Prostate gland (tissue), 2 donors: ENCODE measurements at regions not wholly inside any gene's neighbourhood (a gene's known extent, or its start where the extent isn't known, plus 50 kb on each side); places are given as distances from the start of the nearest gene placed in this dataset.

Experiments
- DNase-seq: peaks from one replicate; pipeline ENCODE4 v3.0.0-alpha.2; 2019; ENCODE audit warnings: low spot score
- H3K27ac ChIP-seq, 2 donors: fragments of 200-600 bp; sonication (generic); 2 replicates each; pipeline ENCODE4 v1.5.1; 2017 to 2019
- H3K27me3 ChIP-seq: fragments of 200-600 bp; sonication (generic); replicated peaks from 2 replicates; pipeline ENCODE4 v1.5.1; 2019; ENCODE audit not compliant: insufficient read depth
- H3K36me3 ChIP-seq, 2 donors: fragments of 200-600 bp; sonication (generic); 1 replicate in 1 of 2; 2 replicates in 1 of 2; pipeline versions ENCODE4 v1.5.1 to v1.8.1; 2017 to 2019
- H3K4me1 ChIP-seq: fragments of 200-600 bp; sonication (generic); replicated peaks from 2 replicates; pipeline ENCODE4 v1.5.1; 2019
- H3K4me3 ChIP-seq, 2 donors: fragments of 200-600 bp; sonication (generic); 2 replicates each; pipeline ENCODE4 v1.5.1; 2017 to 2019
- H3K9me3 ChIP-seq: fragments of 200-600 bp; sonication (generic); 2 replicates; pipeline ENCODE4 v1.5.1; 2017
- POLR2A ChIP-seq: fragments of 450-650 bp; IDR thresholded peaks from one replicate; pipeline ENCODE4 v1.6.1; 2016; ENCODE audit warnings: antibody characterized with exemption, mild to moderate bottlenecking
- POLR2AphosphoS5 ChIP-seq: sonication (generic); formaldehyde crosslinking; IDR thresholded peaks from one replicate; pipeline ENCODE4 v1.6.1; 2017; ENCODE audit warnings: antibody characterized with exemption
- WGBS: methylation state at CpG from one replicate; pipeline ENCODE4 v1.1.5; 2018; 5-methylcytosine and 5-hydroxymethylcytosine counted together
- intact Hi-C: fragments of 100-400 bp; cut with DNase I; formaldehyde crosslinking; loops from one replicate; pipeline ENCODE4 v1.14.2; 2022
- TF ChIP-seq, protein P1 (sequence below), 4 experiments: fragments of 200-600 bp in 2 of 4; fragments of 450-650 bp in 2 of 4; sonication (generic) in 2 of 4; IDR thresholded peaks; 1 replicate in 3 of 4; 2 replicates in 1 of 4; pipeline ENCODE4 v1.5.1; 2016 to 2019; ENCODE audit warnings: antibody characterized with exemption in 4 of 4, mild to moderate bottlenecking in 2 of 4, moderate library complexity in 2 of 4

DNA sequence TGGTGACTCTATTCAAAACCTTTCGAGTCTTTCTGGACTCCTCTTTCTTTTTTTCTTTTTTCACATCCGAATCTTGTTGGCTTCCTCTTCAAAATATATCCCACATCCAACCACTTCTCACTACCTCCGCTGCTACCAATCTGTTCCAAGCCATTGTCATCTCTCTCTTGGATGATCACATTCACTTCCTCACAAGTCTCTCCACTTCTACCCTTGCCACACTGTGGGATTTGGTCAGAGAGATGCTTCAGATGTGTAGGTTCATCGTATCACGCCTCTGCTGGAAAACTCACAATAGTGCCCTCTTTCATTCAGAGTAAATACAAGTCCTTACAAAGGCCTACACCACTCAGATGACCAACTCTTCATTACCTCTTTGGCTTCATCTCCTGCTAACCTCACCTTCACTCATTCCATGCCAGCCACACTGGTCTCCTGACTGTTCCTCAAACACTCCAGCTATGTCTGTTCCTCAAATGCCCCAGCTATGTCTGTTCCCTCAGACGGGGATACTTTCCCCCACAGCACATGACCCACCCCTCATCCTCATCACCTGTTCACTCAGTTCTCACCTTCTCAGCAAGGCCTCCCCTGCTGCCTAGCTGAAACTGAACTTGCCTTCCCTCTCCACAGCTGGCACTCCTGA, 67.2 kb upstream of the PELI1 start:
- H3K4me3 ChIP-seq: no peak overlapping the region
- no peaks in the 10 kb centered on the region for H3K4me1 ChIP-seq
- H3K27me3 ChIP-seq: no peaks in the 10 kb centered on the region
- H3K27ac ChIP-seq: no peak overlapping the region
- intact Hi-C loops: no loop called here
- 68% methylated on average over 6 of the region's 6 CpGs for whole genome bisulfite sequencing
- no peak for DNase-seq
- no peak for TF ChIP-seq POLR2AphosphoS5
- TF ChIP-seq, protein P1, sequence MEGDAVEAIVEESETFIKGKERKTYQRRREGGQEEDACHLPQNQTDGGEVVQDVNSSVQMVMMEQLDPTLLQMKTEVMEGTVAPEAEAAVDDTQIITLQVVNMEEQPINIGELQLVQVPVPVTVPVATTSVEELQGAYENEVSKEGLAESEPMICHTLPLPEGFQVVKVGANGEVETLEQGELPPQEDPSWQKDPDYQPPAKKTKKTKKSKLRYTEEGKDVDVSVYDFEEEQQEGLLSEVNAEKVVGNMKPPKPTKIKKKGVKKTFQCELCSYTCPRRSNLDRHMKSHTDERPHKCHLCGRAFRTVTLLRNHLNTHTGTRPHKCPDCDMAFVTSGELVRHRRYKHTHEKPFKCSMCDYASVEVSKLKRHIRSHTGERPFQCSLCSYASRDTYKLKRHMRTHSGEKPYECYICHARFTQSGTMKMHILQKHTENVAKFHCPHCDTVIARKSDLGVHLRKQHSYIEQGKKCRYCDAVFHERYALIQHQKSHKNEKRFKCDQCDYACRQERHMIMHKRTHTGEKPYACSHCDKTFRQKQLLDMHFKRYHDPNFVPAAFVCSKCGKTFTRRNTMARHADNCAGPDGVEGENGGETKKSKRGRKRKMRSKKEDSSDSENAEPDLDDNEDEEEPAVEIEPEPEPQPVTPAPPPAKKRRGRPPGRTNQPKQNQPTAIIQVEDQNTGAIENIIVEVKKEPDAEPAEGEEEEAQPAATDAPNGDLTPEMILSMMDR (IDR thresholded peaks at IDR 0.05): no peak
- TF ChIP-seq POLR2A: no peak
- no peaks in the 10 kb centered on the region for H3K36me3 ChIP-seq
- H3K9me3 ChIP-seq: no peaks in the 10 kb centered on the region

DNA sequence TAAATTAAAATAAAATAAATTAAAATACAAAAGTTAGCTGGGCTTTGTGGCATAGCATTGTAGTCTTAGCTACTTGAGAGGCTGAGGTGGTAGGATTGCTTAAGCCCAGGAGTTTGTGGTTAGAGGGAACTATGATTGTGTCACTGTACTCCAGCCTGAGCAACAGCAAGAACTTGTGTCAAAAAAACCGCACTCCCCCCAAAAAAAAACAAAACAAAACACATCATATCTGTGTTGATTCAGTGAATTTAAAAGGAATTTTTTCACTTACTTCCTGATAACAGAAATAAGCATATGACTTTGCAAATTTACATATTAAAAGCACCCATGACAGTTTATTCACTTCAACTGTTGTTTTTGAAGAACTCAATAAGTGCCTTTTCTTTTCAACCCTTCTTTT, 68.1 kb upstream of the PELI1 start:
- WGBS: 74% methylated on average over 1 of the region's 1 CpG
- no peak for DNase-seq
- H3K4me3 ChIP-seq: no peak overlapping the region
- H3K27ac ChIP-seq: no peak overlapping the region
- no peak for TF ChIP-seq POLR2A
- no peak for TF ChIP-seq POLR2AphosphoS5
- TF ChIP-seq, protein P1 (IDR thresholded peaks at IDR 0.05): no peak
- H3K36me3 ChIP-seq: no peaks in the 10 kb centered on the region
- no peaks in the 10 kb centered on the region for H3K4me1 ChIP-seq
- intact Hi-C loops: no loop called here
- no peaks in the 10 kb centered on the region for H3K9me3 ChIP-seq
- H3K27me3 ChIP-seq: no peaks in the 10 kb centered on the region

DNA sequence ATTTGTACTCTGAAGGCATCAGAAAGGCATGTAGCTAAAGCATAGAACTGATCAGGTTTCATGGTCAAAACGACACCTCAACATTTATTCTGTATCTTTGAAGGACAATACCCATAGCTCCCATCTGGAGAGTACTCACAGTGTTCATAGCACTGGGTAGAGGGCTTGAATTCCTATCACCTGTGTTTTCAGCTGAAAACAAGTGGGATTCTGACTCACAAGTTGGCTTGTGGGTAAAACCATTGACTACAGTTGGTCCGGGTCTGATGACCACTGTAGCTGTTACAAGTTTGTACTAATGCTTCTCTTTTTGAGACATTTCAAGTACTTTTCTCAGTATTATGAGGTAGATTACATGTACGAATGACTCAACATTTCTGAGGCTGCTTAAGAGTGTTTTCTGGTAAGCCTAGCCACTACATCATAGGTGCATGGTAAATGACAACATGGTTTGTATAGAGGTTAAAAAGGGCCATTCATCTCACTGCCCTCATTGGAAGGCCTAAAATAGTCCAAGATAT, 68.6 kb upstream of the PELI1 start:
- Histone ChIP-seq H3K36me3 (no peaks in the 10 kb centered on the region), H3K27ac (no peak overlapping the region)
- WGBS: 83% methylated on average over 3 of the region's 3 CpGs

DNA sequence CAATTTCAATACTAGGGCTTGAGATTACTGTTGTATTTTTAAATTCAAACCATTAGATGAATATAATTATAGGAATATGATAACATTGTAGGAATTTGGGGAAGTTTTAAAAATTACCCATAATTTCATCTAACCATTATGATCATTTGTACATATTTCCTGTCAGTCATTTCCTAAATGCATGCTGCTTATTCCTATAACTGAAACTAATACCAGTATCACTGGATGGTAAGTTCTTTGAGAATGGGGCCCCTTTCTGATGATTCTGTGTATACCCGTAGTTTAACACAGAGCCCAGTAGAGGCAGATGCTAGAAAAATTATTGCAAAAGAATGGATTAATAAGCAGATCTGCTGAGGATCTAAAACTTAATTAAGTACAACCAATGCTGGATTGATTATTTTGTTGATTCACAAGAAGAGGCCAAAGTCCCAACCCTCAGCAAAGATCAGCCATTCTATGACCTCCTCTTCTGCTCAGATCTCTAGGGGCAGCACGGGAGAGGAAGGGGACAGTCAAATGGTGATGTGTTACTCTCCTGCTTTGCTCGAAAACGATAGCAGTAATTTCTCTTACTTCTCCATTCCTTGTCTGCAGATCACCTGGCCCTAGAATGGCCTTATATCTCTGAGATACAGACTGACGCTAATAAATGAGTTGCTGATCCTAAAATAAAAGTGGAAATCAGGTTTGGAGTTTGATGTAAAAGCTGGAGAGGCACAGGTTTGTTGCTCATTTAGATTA, 69.5 kb upstream of the PELI1 start:
- no peaks in the 10 kb centered on the region for H3K36me3 ChIP-seq
- DNase-seq: no peak
- 59% methylated on average over 5 of the region's 5 CpGs for WGBS

More for the DNA sequence above, 68.6 kb upstream of the PELI1 start:
- no peaks in the 10 kb centered on the region for H3K4me1 ChIP-seq
- H3K9me3 ChIP-seq: no peaks in the 10 kb centered on the region
- no peak overlapping the region for H3K4me3 ChIP-seq
- intact Hi-C loops: no loop called here
- DNase-seq: no peak
- no peaks in the 10 kb centered on the region for H3K27me3 ChIP-seq
- TF ChIP-seq POLR2AphosphoS5: no peak
- no peak for TF ChIP-seq POLR2A
- TF ChIP-seq, protein P1 (IDR thresholded peaks at IDR 0.05): no peak

More for the DNA sequence above, 69.5 kb upstream of the PELI1 start:
- TF ChIP-seq POLR2A: no peak
- no peak for TF ChIP-seq POLR2AphosphoS5
- TF ChIP-seq, protein P1 (IDR thresholded peaks at IDR 0.05): no peak
- Histone ChIP-seq H3K9me3 (no peaks in the 10 kb centered on the region), H3K4me3 (no peak overlapping the region), H3K4me1 (no peaks in the 10 kb centered on the region), H3K27ac (peak overlapping the region; percentile 56 to 59), H3K27me3 (no peaks in the 10 kb centered on the region)
- intact Hi-C loops: no loop called here
